ENCODE measurements at regions not wholly inside any gene's neighbourhood (a gene's known extent, or its start where the extent isn't known, plus 50 kb on each side); places are given as distances from the start of the nearest gene placed in this dataset.

DNA sequence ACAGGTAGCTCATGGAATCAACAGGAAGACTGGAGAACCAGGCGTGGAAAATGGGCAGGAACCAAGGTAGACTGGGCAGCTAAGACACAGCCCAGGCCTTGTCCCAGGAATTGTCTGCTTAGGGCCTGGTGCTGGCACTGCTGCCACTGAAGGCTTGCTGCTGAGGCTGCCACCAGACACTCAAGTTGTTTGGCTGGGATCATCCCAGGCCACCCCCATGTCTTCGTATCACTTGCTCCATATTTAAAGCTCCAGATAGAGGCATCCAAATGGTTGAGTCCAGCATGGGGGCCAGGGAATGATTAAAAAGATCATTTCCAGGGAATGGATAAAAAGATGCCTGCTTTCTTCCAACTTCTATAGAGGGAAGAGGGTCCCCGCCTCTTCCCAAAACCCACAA is 107.4 kb upstream of the GADD45A start:
- TF ChIP-seq CTCF (IDR thresholded peaks at IDR 0.05) (no peak), POLR2A (IDR thresholded peaks at IDR 0.05) (no peak)
